ENCODE measurements at regions not wholly inside any gene's neighbourhood (a gene's known extent, or its start where the extent isn't known, plus 50 kb on each side); places are given as distances from the start of the nearest gene placed in this dataset.

DNA sequence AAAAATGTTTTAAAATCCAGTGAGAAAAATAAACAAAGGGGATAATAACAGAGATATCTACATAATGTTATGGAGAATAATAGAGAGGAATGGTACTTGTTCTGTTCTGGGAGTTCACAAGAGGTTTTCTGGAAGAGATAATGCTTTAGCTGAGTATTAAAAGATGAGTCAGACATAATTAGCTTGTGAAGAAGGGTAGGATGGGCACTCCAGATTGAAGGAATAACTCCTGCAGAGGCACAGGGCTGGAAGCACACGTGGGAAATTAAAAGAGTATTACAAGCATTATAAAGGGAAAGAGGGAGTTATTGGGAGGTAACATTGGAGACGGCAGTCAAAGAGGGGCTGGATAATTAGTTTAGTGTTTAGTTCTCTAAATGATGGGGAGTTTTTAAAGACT is 124.9 kb upstream of the BTG1 start:
- Histone ChIP-seq H3K4me1 (no peaks in the 10 kb centered on the region), H3K9ac (ENCODE audit: low read depth in 2 of 2, low read length in 2 of 2) (no peak overlapping the region), H3K9me3 (no peaks in the 10 kb centered on the region), H3K27me3 (no peaks in the 10 kb centered on the region), H3K4me3 (no peak overlapping the region), H3K27ac (no peak overlapping the region), H3K36me3 (no peaks in the 10 kb centered on the region)
- intact Hi-C loops (cut with DNase I): no loop called here
- TF ChIP-seq, protein P1, sequence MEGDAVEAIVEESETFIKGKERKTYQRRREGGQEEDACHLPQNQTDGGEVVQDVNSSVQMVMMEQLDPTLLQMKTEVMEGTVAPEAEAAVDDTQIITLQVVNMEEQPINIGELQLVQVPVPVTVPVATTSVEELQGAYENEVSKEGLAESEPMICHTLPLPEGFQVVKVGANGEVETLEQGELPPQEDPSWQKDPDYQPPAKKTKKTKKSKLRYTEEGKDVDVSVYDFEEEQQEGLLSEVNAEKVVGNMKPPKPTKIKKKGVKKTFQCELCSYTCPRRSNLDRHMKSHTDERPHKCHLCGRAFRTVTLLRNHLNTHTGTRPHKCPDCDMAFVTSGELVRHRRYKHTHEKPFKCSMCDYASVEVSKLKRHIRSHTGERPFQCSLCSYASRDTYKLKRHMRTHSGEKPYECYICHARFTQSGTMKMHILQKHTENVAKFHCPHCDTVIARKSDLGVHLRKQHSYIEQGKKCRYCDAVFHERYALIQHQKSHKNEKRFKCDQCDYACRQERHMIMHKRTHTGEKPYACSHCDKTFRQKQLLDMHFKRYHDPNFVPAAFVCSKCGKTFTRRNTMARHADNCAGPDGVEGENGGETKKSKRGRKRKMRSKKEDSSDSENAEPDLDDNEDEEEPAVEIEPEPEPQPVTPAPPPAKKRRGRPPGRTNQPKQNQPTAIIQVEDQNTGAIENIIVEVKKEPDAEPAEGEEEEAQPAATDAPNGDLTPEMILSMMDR (IDR thresholded peaks at IDR 0.05): no peak
- DNase-seq: no peak

DNA sequence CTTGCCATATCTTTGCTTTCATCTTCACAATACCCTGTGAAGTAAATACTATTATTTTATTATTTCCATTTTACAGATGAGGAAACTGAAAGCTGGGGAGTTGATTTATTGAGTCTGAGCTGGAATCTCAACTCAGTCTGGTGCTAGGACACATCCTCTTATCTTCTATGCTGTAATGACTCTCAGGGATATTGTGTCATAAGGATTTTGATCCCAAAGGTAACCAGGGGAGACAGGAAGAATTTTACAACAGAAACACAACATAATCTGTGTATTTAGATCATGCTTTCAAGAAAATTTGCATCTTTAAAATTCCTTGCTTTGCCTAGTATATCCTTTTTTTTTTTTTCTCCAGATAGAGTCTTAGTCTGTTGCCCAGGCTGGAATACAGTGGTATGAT is 123.3 kb upstream of the BTG1 start:
- TF ChIP-seq, protein P1 (IDR thresholded peaks at IDR 0.05): no peak
- Histone ChIP-seq H3K27me3 (no peaks in the 10 kb centered on the region), H3K9ac (ENCODE audit: low read depth in 2 of 2, low read length in 2 of 2) (no peak overlapping the region), H3K27ac (no peak overlapping the region), H3K4me3 (no peak overlapping the region), H3K4me1 (no peaks in the 10 kb centered on the region), H3K9me3 (no peaks in the 10 kb centered on the region), H3K36me3 (no peaks in the 10 kb centered on the region)
- intact Hi-C loops (cut with DNase I): no loop called here
- no peak for DNase-seq

DNA sequence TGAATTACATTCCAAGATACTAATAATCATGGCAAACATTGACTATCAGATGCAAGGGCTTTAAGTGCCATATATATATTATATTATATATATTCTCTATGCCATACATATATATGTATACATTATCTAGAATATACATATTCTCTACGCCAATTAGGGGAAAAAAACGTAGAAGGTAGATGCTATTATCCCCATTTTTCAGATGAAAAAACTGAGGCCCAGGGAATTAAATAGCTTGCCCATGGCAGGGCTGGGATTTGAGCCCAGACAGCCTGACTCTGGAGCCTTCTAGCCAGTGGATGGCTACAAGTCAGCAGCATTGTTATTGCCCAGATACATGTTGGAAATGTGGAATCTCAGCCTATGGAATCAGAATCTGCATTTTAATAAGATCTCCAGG is 116.0 kb upstream of the BTG1 start:
- intact Hi-C loops (cut with DNase I): no loop called here
- Histone ChIP-seq H3K27ac (no peak overlapping the region), H3K27me3 (no peaks in the 10 kb centered on the region), H3K9me3 (no peaks in the 10 kb centered on the region), H3K4me1 (no peaks in the 10 kb centered on the region), H3K4me3 (no peak overlapping the region), H3K36me3 (no peaks in the 10 kb centered on the region), H3K9ac (ENCODE audit: low read depth in 2 of 2, low read length in 2 of 2) (no peak overlapping the region)
- TF ChIP-seq, protein P1 (IDR thresholded peaks at IDR 0.05): no peak
- no peak for DNase-seq

DNA sequence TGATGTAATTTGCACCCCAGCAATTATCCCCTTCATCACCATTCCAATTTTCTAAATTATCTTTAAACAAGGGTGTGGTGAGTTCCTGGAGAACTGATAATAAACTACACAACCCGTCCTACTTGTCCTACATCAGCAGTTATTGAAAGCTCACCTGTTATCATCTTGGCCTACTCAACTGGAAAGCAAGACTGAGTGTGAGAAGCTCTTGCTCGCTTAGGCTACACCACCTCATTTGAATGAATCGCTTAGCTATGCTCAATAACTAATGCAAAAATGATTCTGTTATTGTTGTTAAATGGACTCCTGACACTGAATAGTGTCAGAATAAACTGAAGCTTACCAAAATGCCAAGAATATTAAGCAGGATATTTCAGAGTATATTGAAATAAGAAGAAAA is 115.4 kb upstream of the BTG1 start:
- TF ChIP-seq, protein P1 (IDR thresholded peaks at IDR 0.05): no peak
- Histone ChIP-seq H3K27me3 (no peaks in the 10 kb centered on the region), H3K9me3 (no peaks in the 10 kb centered on the region), H3K4me3 (no peak overlapping the region), H3K27ac (no peak overlapping the region), H3K4me1 (no peaks in the 10 kb centered on the region), H3K9ac (ENCODE audit: low read depth in 2 of 2, low read length in 2 of 2) (no peak overlapping the region), H3K36me3 (no peaks in the 10 kb centered on the region)
- intact Hi-C loops (cut with DNase I): no loop called here
- no peak for DNase-seq

DNA sequence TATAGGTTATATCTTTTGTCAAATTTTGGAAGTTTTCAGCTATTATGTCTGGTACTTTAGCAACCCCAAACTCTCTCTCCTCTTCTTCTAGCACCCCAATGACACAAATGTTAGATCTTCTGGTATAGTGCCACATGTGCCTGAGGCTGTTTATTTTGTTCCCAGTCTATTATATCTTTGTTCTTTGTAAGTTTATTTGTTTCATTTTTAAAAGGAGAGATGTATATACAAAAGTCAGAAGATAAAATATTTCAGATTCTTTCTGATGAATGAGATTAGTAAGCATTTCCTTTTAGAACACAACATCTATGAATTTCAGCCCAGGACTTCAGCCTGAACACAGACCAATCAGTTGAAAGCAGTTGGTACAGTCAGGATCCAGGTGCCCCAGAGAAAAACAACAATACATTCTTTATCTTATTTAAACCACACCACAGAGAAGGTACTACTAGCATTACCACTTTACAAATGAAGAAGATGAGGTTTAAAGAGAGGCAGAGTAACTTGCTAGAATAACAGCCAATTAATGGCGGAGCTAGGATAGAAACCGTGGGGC is 114.1 kb upstream of the BTG1 start:
- intact Hi-C loops (cut with DNase I): no loop called here
- H3K9me3 ChIP-seq: no peaks in the 10 kb centered on the region

More for the DNA sequence above, 114.1 kb upstream of the BTG1 start:
- no peak overlapping the region for H3K9ac ChIP-seq (ENCODE audit: low read depth in 2 of 2, low read length in 2 of 2)
- H3K4me1 ChIP-seq: no peaks in the 10 kb centered on the region
- no peak for DNase-seq
- H3K27ac ChIP-seq: no peak overlapping the region
- no peak overlapping the region for H3K4me3 ChIP-seq
- H3K36me3 ChIP-seq: no peaks in the 10 kb centered on the region
- H3K27me3 ChIP-seq: no peaks in the 10 kb centered on the region
- TF ChIP-seq, protein P1 (IDR thresholded peaks at IDR 0.05): no peak

Measured in colonic mucosa (tissue), 4 donors.